Muscle of leg (tissue), 3 donors: ENCODE measurements at regions not wholly inside any gene's neighbourhood (a gene's known extent, or its start where the extent isn't known, plus 50 kb on each side); places are given as distances from the start of the nearest gene placed in this dataset.
"Not testable (repeated sequence)": the region's sequence is repeated elsewhere in the genome, so short reads cannot be mapped to it uniquely, and the experiment has no call there.

Experiments used
- DNase-seq: peaks from one replicate; pipeline ENCODE4 v3.0.0; 2013
- H3K27ac ChIP-seq: one replicate; pipeline ENCODE4 v1.5.1; 2013; ENCODE audit warnings: mild to moderate bottlenecking, low read length, control low read depth
- H3K27me3 ChIP-seq: one replicate; pipeline ENCODE4 v1.6.1; 2013; ENCODE audit warnings: low read length; ENCODE audit not compliant: control insufficient read depth, insufficient read depth
- H3K36me3 ChIP-seq: one replicate; pipeline ENCODE4 v1.6.1; 2013; ENCODE audit warnings: low read length; ENCODE audit not compliant: control insufficient read depth, insufficient read depth
- H3K4me1 ChIP-seq: one replicate; pipeline ENCODE4 v1.6.1; 2013; ENCODE audit warnings: low read length; ENCODE audit not compliant: control insufficient read depth, insufficient read depth
- H3K4me3 ChIP-seq: one replicate; pipeline ENCODE4 v1.5.1; 2013; ENCODE audit warnings: low read length, control low read depth
- H3K9me3 ChIP-seq: replicated peaks from 2 replicates; pipeline ENCODE4 v1.6.1; 2013; ENCODE audit warnings: low read depth, low read length; ENCODE audit not compliant: control insufficient read depth
- WGBS: methylation state at CpG from one replicate; pipeline ENCODE4 v1.1.5; 2013; ENCODE audit warnings: missing lambda C conversion rate; ENCODE audit not compliant: insufficient coverage; 5-methylcytosine and 5-hydroxymethylcytosine counted together

- Histone ChIP-seq H3K9me3 (peaks cover 2% of the 10 kb centered on the region), H3K27ac (no peak overlapping the region), H3K36me3 (no peaks in the 10 kb centered on the region), H3K27me3 (no peaks in the 10 kb centered on the region), H3K4me3 (no peak overlapping the region), H3K4me1 (no peaks in the 10 kb centered on the region)
- DNase-seq = no peak
- 63% methylated on average over 5 of the region's 5 CpGs for WGBS
Observed at GRCh38 chr4:71870456-71870855, 86.6 kb upstream of the GC start.

GRCh38 chr4:71872221-71872620 lies 88.3 kb upstream of the GC start:
- no peak for DNase-seq
- Histone ChIP-seq H3K27ac (no peak overlapping the region), H3K4me1 (no peaks in the 10 kb centered on the region), H3K9me3 (peaks cover 3% of the 10 kb centered on the region), H3K36me3 (no peaks in the 10 kb centered on the region), H3K4me3 (no peak overlapping the region), H3K27me3 (no peaks in the 10 kb centered on the region)
- WGBS = no CpG with 5 or more reads among the region's 4 CpGs

- Histone ChIP-seq H3K36me3 (no peaks in the 10 kb centered on the region), H3K9me3 (peaks cover 3% of the 10 kb centered on the region), H3K4me1 (no peaks in the 10 kb centered on the region), H3K4me3 (no peak overlapping the region), H3K27me3 (no peaks in the 10 kb centered on the region), H3K27ac (no peak overlapping the region)
- no CpG with 5 or more reads among the region's 4 CpGs for WGBS
- DNase-seq = no peak
Observed at GRCh38 chr4:71872767-71873415, 89.0 kb upstream of the GC start.

GRCh38 chr4:71878376-71878775 lies 94.5 kb upstream of the GC start:
- Histone ChIP-seq H3K36me3 (no peaks in the 10 kb centered on the region), H3K4me1 (no peaks in the 10 kb centered on the region), H3K27me3 (no peaks in the 10 kb centered on the region), H3K27ac (no peak overlapping the region), H3K9me3 (peaks cover 2% of the 10 kb centered on the region), H3K4me3 (no peak overlapping the region)
- WGBS = no CpG with 5 or more reads among the region's 2 CpGs
- DNase-seq = no peak

GRCh38 chr4:71882113-71882841 lies 98.4 kb upstream of the GC start:
- Histone ChIP-seq H3K9me3 (no peaks in the 10 kb centered on the region), H3K4me1 (no peaks in the 10 kb centered on the region), H3K4me3 (no peak overlapping the region), H3K27me3 (no peaks in the 10 kb centered on the region), H3K27ac (no peak overlapping the region), H3K36me3 (no peaks in the 10 kb centered on the region)
- no peak for DNase-seq
- 70% methylated on average over 2 of the region's 6 CpGs for WGBS

GRCh38 chr4:71900366-71900765 lies 116.5 kb upstream of the GC start:
- H3K27me3 ChIP-seq, H3K9me3 ChIP-seq, H3K4me1 ChIP-seq, H3K27ac ChIP-seq, DNase-seq, H3K4me3 ChIP-seq, H3K36me3 ChIP-seq: not testable (repeated sequence)
- WGBS = 62% methylated on average over 4 of the region's 5 CpGs

- not testable (repeated sequence) for DNase-seq, H3K27ac ChIP-seq, H3K27me3 ChIP-seq, H3K4me1 ChIP-seq, H3K9me3 ChIP-seq, H3K4me3 ChIP-seq, H3K36me3 ChIP-seq
- 83% methylated on average over 1 of the region's 1 CpG for WGBS
Observed at GRCh38 chr4:71905594-71905993, 121.7 kb upstream of the GC start.

GRCh38 chr4:71906096-71906495 lies 122.2 kb upstream of the GC start:
- Histone ChIP-seq H3K4me3 (no peak overlapping the region), H3K27ac (no peak overlapping the region), H3K4me1 (no peaks in the 10 kb centered on the region), H3K36me3 (no peaks in the 10 kb centered on the region), H3K9me3 (no peaks in the 10 kb centered on the region), H3K27me3 (no peaks in the 10 kb centered on the region)
- DNase-seq = no peak
- no CpG with 5 or more reads among the region's 3 CpGs for WGBS

- WGBS = 53% methylated on average over 4 of the region's 4 CpGs
- Histone ChIP-seq H3K4me1 (no peaks in the 10 kb centered on the region), H3K27me3 (no peaks in the 10 kb centered on the region), H3K36me3 (no peaks in the 10 kb centered on the region), H3K27ac (no peak overlapping the region), H3K9me3 (no peaks in the 10 kb centered on the region), H3K4me3 (no peak overlapping the region)
- DNase-seq = no peak
Observed at GRCh38 chr4:71907071-71907470, 123.2 kb upstream of the GC start.

GRCh38 chr4:71907782-71908181 lies 123.9 kb upstream of the GC start:
- no peaks in the 10 kb centered on the region for H3K36me3 ChIP-seq
- WGBS = no CpG with 5 or more reads among the region's 3 CpGs
- H3K27me3 ChIP-seq = no peaks in the 10 kb centered on the region
- H3K9me3 ChIP-seq = no peaks in the 10 kb centered on the region
- DNase-seq = no peak
- H3K4me1 ChIP-seq = no peaks in the 10 kb centered on the region
- H3K27ac ChIP-seq = no peak overlapping the region
- H3K4me3 ChIP-seq = no peak overlapping the region
